Hepatocyte (in vitro differentiated cells): ENCODE measurements at regions not wholly inside any gene's neighbourhood (a gene's known extent, or its start where the extent isn't known, plus 50 kb on each side); places are given as distances from the start of the nearest gene placed in this dataset.

Experiments
- DNase-seq: peaks from one replicate; pipeline ENCODE4 v3.0.0-alpha.2; 2016; ENCODE audit warnings: low spot score
- H2AFZ ChIP-seq: fragments of 200-600 bp; sonication (generic); 2 replicates; pipeline ENCODE4 v1.6.0; 2016; ENCODE audit warnings: antibody characterized with exemption, mild to moderate bottlenecking
- H3K27ac ChIP-seq: fragments of 200-600 bp; sonication (generic); 2 replicates; pipeline ENCODE4 v1.5.1; 2016; ENCODE audit warnings: mild to moderate bottlenecking
- H3K27me3 ChIP-seq: fragments of 200-600 bp; sonication (generic); 2 replicates; pipeline ENCODE4 v1.6.1; 2016
- H3K36me3 ChIP-seq: fragments of 200-600 bp; sonication (generic); replicated peaks from 2 replicates; pipeline ENCODE4 v1.5.1; 2016; ENCODE audit warnings: low read depth; ENCODE audit not compliant: insufficient read depth
- H3K4me1 ChIP-seq: fragments of 200-600 bp; sonication (generic); 2 replicates; pipeline ENCODE4 v1.5.1; 2016; ENCODE audit warnings: mild to moderate bottlenecking, moderate library complexity; ENCODE audit not compliant: insufficient read depth
- H3K4me2 ChIP-seq: fragments of 200-600 bp; sonication (generic); 2 replicates; pipeline ENCODE4 v1.6.0; 2016
- H3K4me3 ChIP-seq: fragments of 200-600 bp; sonication (generic); 2 replicates; pipeline ENCODE4 v1.5.1; 2016; ENCODE audit warnings: mild to moderate bottlenecking
- H3K79me2 ChIP-seq: fragments of 200-600 bp; sonication (generic); 2 replicates; pipeline ENCODE4 v1.6.0; 2017; ENCODE audit warnings: mild to moderate bottlenecking
- H3K9me2 ChIP-seq: fragments of 200-600 bp; sonication (generic); replicated peaks from 2 replicates; pipeline ENCODE4 v1.6.0; 2017; ENCODE audit warnings: mild to moderate bottlenecking; ENCODE audit not compliant: insufficient read depth
- H3K9me3 ChIP-seq: fragments of 200-600 bp; sonication (generic); 2 replicates; pipeline ENCODE4 v1.5.1; 2016; ENCODE audit warnings: low read depth, mild to moderate bottlenecking
- H4K20me1 ChIP-seq: fragments of 200-600 bp; sonication (generic); 2 replicates; pipeline ENCODE4 v1.6.0; 2016; ENCODE audit warnings: mild to moderate bottlenecking; ENCODE audit not compliant: insufficient read depth, poor library complexity, severe bottlenecking
- CTCF ChIP-seq: fragments of 200-600 bp; sonication (generic); IDR thresholded peaks from 2 replicates; pipeline ENCODE4 v1.5.1; 2016; ENCODE audit warnings: antibody characterized with exemption, mild to moderate bottlenecking; ENCODE audit not compliant: poor library complexity
- EZH2 ChIP-seq: fragments of 200-600 bp; sonication (generic); IDR thresholded peaks from 2 replicates; pipeline ENCODE4 v1.6.1; 2016; ENCODE audit warnings: antibody characterized with exemption, mild to moderate bottlenecking, borderline replicate concordance
- EZH2phosphoT487 ChIP-seq: fragments of 200-600 bp; sonication (generic); IDR thresholded peaks from one replicate; pipeline ENCODE4 v1.6.1; 2018; ENCODE audit warnings: antibody characterized with exemption, mild to moderate bottlenecking, low read depth, moderate library complexity; ENCODE audit not compliant: unreplicated experiment, severe bottlenecking
- WGBS: methylation state at CpG from one replicate; pipeline ENCODE4 v1.1.6; 2016; ENCODE audit warnings: low lambda C conversion rate; ENCODE audit errors: missing lambda C conversion rate; 5-methylcytosine and 5-hydroxymethylcytosine counted together

- H3K79me2 ChIP-seq = no peaks in the 10 kb centered on the region
- H3K36me3 ChIP-seq = no peaks in the 10 kb centered on the region
- no peaks in the 10 kb centered on the region for H3K27me3 ChIP-seq
- H3K9me3 ChIP-seq = no peaks in the 10 kb centered on the region
- no peak overlapping the region for H2AFZ ChIP-seq
- no peak for TF ChIP-seq EZH2phosphoT487
- no peak for TF ChIP-seq CTCF
- no peak for TF ChIP-seq EZH2
- no peak for DNase-seq
- H3K27ac ChIP-seq = no peak overlapping the region
- H3K9me2 ChIP-seq = no peaks in the 10 kb centered on the region
- WGBS = 80% methylated on average over 7 of the region's 7 CpGs
- H3K4me2 ChIP-seq = no peak overlapping the region
- no peak overlapping the region for H3K4me3 ChIP-seq
- no peaks in the 10 kb centered on the region for H3K4me1 ChIP-seq
- no peaks in the 10 kb centered on the region for H4K20me1 ChIP-seq
Observed at GRCh38 chr7:68173513-68173912, 1176.9 kb downstream of the TYW1 start.

GRCh38 chr7:68176974-68177373, 1180.3 kb downstream of the TYW1 start:
- Histone ChIP-seq H3K79me2 (no peaks in the 10 kb centered on the region), H3K9me3 (no peaks in the 10 kb centered on the region), H3K27me3 (no peaks in the 10 kb centered on the region), H4K20me1 (no peaks in the 10 kb centered on the region), H2AFZ (no peak overlapping the region), H3K36me3 (no peaks in the 10 kb centered on the region), H3K27ac (no peak overlapping the region), H3K9me2 (no peaks in the 10 kb centered on the region), H3K4me2 (no peak overlapping the region), H3K4me1 (no peaks in the 10 kb centered on the region), H3K4me3 (no peak overlapping the region)
- DNase-seq = peak; percentile 86
- 12% methylated on average over 9 of the region's 9 CpGs for WGBS
- TF ChIP-seq CTCF (peak; percentile 80), EZH2 (no peak), EZH2phosphoT487 (no peak)

GRCh38 chr7:68180761-68181160, 1184.1 kb downstream of the TYW1 start:
- Histone ChIP-seq H3K36me3 (no peaks in the 10 kb centered on the region), H3K27me3 (no peaks in the 10 kb centered on the region), H3K9me3 (no peaks in the 10 kb centered on the region), H3K27ac (no peak overlapping the region), H3K4me3 (no peak overlapping the region), H3K79me2 (no peaks in the 10 kb centered on the region), H4K20me1 (no peaks in the 10 kb centered on the region), H3K9me2 (no peaks in the 10 kb centered on the region), H3K4me2 (no peak overlapping the region), H2AFZ (no peak overlapping the region), H3K4me1 (no peaks in the 10 kb centered on the region)
- 68% methylated on average over 5 of the region's 5 CpGs for WGBS
- TF ChIP-seq EZH2 (no peak), CTCF (no peak), EZH2phosphoT487 (no peak)
- no peak for DNase-seq

- WGBS = 93% methylated on average over 6 of the region's 6 CpGs
- Histone ChIP-seq H3K27ac (no peak overlapping the region), H3K79me2 (no peaks in the 10 kb centered on the region), H2AFZ (no peak overlapping the region), H3K4me2 (no peak overlapping the region), H4K20me1 (no peaks in the 10 kb centered on the region), H3K27me3 (no peaks in the 10 kb centered on the region), H3K9me2 (no peaks in the 10 kb centered on the region), H3K36me3 (no peaks in the 10 kb centered on the region), H3K9me3 (no peaks in the 10 kb centered on the region), H3K4me1 (no peaks in the 10 kb centered on the region), H3K4me3 (no peak overlapping the region)
- TF ChIP-seq EZH2 (no peak), EZH2phosphoT487 (no peak), CTCF (no peak)
- DNase-seq = no peak
Observed at GRCh38 chr7:68183176-68183575, 1186.5 kb downstream of the TYW1 start.
